Astrocyte (in vitro differentiated cells and primary cell): ENCODE measurements at regions not wholly inside any gene's neighbourhood (a gene's known extent, or its start where the extent isn't known, plus 50 kb on each side); places are given as distances from the start of the nearest gene placed in this dataset.

Source experiments
- DNase-seq: peaks from one replicate; pipeline ENCODE4 v3.0.0-alpha.2; 2010; ENCODE audit warnings: low read depth
- FAIRE-seq: peaks from 2 replicates; lab custom pipeline; 2011; peaks lifted over from hg19 to GRCh38; lab: Jason Lieb, UNC
- H2AFZ ChIP-seq: 2 replicates; pipeline ENCODE4 v1.6.0; 2012; ENCODE audit warnings: low read depth, low read length, inconsistent platforms
- H3K27ac ChIP-seq: 2 replicates; pipeline ENCODE4 v1.5.1; 2011; ENCODE audit warnings: low read depth, low read length, inconsistent platforms
- H3K27me3 ChIP-seq: 2 replicates; pipeline ENCODE4 v1.6.0; 2011; ENCODE audit warnings: low read length, inconsistent platforms; ENCODE audit not compliant: insufficient read depth
- H3K36me3 ChIP-seq: 2 replicates; pipeline ENCODE4 v1.5.1; 2011; ENCODE audit warnings: low read length, inconsistent platforms; ENCODE audit not compliant: insufficient read depth
- H3K4me1 ChIP-seq: 2 replicates; pipeline ENCODE4 v1.5.1; 2011; ENCODE audit warnings: low read length, inconsistent platforms; ENCODE audit not compliant: insufficient read depth
- H3K4me2 ChIP-seq: 2 replicates; pipeline ENCODE4 v1.6.0; 2012; ENCODE audit warnings: low read length, inconsistent platforms
- H3K4me3 ChIP-seq: 2 replicates; pipeline ENCODE4 v1.5.1; 2011; ENCODE audit warnings: low read depth, mild to moderate bottlenecking, low read length, inconsistent platforms; ENCODE audit not compliant: insufficient read depth
- H3K79me2 ChIP-seq: 2 replicates; pipeline ENCODE4 v1.6.0; 2012; ENCODE audit warnings: mild to moderate bottlenecking, low read length, inconsistent platforms; ENCODE audit not compliant: insufficient read depth
- H3K9ac ChIP-seq: 2 replicates; pipeline ENCODE4 v1.6.0; 2012; ENCODE audit warnings: mild to moderate bottlenecking, low read length, inconsistent platforms
- H3K9me3 ChIP-seq: 2 replicates; pipeline ENCODE4 v1.5.1; 2012; ENCODE audit warnings: low read depth, mild to moderate bottlenecking, low read length, inconsistent platforms; ENCODE audit not compliant: insufficient read depth
- H4K20me1 ChIP-seq: 2 replicates; pipeline ENCODE4 v1.6.0; 2012; ENCODE audit warnings: low read length, inconsistent platforms; ENCODE audit not compliant: insufficient read depth
- H3K27ac Mint-ChIP-seq: one replicate; pipeline ENCODE4 v1.8.0; 2021; ENCODE audit warnings: mild to moderate bottlenecking, mixed read lengths; ENCODE audit not compliant: unreplicated experiment
- H3K27me3 Mint-ChIP-seq: one replicate; pipeline ENCODE4 v1.8.0; 2021; ENCODE audit warnings: low read depth, mixed read lengths; ENCODE audit not compliant: unreplicated experiment
- H3K36me3 Mint-ChIP-seq: one replicate; pipeline ENCODE4 v1.8.0; 2021; ENCODE audit warnings: low read depth, mixed read lengths; ENCODE audit not compliant: unreplicated experiment
- H3K4me1 Mint-ChIP-seq: one replicate; pipeline ENCODE4 v1.8.0; 2021; ENCODE audit warnings: low read depth, mixed read lengths; ENCODE audit not compliant: unreplicated experiment
- H3K4me3 Mint-ChIP-seq: one replicate; pipeline ENCODE4 v1.8.0; 2021; ENCODE audit warnings: mild to moderate bottlenecking, moderate library complexity, mixed read lengths; ENCODE audit not compliant: unreplicated experiment
- H3K9me3 Mint-ChIP-seq: one replicate; pipeline ENCODE4 v1.8.0; 2021; ENCODE audit warnings: mild to moderate bottlenecking, mixed read lengths; ENCODE audit not compliant: unreplicated experiment
- EZH2 ChIP-seq: IDR thresholded peaks from 2 replicates; pipeline ENCODE4 v1.6.1; 2012; ENCODE audit warnings: mild to moderate bottlenecking, low read length, inconsistent platforms; ENCODE audit not compliant: insufficient read depth
- TF ChIP-seq, protein P1 (sequence below): IDR thresholded peaks from 2 replicates; pipeline ENCODE4 v1.5.1; 2011; ENCODE audit warnings: low read depth, mild to moderate bottlenecking, inconsistent platforms, low read length, moderate library complexity; ENCODE audit not compliant: insufficient read depth

DNA sequence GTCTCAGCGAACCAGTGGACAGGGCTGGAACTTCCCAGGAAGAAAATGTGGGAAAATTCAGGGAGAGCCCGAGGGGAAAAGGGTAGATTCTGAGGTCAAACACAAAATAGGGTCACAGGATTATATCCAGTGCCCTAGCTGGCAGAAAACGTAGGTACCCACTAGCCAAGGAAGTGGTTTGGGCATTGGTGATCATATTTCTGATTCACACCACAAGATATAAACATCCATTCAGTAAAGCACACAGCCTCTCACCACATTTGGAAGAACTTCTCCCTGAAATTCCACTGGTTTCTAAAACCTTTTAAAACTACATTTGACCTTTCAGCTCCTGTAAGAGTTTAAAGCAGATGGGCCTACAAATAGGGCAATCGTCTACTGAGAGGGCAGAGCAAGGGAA lies 186.9 kb downstream of the TTC32 start:
- no peak for FAIRE-seq
- Mint-ChIP-seq H3K27ac (no peak overlapping the region), H3K27me3 (peaks cover 16% of the 10 kb centered on the region), H3K36me3 (peaks cover 4% of the 10 kb centered on the region), H3K4me1 (peaks cover 9% of the 10 kb centered on the region), H3K4me3 (no peak overlapping the region), H3K9me3 (peaks cover 4% of the 10 kb centered on the region)
- no peak overlapping the region for H3K9ac ChIP-seq
- H3K27ac ChIP-seq, result no peak overlapping the region
- H3K4me3 ChIP-seq, result no peak overlapping the region
- DNase-seq, result peak; percentile 36
- TF ChIP-seq EZH2, result no peak
- TF ChIP-seq, protein P1, sequence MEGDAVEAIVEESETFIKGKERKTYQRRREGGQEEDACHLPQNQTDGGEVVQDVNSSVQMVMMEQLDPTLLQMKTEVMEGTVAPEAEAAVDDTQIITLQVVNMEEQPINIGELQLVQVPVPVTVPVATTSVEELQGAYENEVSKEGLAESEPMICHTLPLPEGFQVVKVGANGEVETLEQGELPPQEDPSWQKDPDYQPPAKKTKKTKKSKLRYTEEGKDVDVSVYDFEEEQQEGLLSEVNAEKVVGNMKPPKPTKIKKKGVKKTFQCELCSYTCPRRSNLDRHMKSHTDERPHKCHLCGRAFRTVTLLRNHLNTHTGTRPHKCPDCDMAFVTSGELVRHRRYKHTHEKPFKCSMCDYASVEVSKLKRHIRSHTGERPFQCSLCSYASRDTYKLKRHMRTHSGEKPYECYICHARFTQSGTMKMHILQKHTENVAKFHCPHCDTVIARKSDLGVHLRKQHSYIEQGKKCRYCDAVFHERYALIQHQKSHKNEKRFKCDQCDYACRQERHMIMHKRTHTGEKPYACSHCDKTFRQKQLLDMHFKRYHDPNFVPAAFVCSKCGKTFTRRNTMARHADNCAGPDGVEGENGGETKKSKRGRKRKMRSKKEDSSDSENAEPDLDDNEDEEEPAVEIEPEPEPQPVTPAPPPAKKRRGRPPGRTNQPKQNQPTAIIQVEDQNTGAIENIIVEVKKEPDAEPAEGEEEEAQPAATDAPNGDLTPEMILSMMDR, result no peak
- no peaks in the 10 kb centered on the region for H3K27me3 ChIP-seq
- H3K79me2 ChIP-seq, result no peaks in the 10 kb centered on the region
- H3K4me2 ChIP-seq, result no peak overlapping the region
- no peaks in the 10 kb centered on the region for H3K36me3 ChIP-seq
- H3K4me1 ChIP-seq, result peaks cover 6% of the 10 kb centered on the region
- H4K20me1 ChIP-seq, result no peaks in the 10 kb centered on the region
- H2AFZ ChIP-seq, result no peak overlapping the region
- no peaks in the 10 kb centered on the region for H3K9me3 ChIP-seq

DNA sequence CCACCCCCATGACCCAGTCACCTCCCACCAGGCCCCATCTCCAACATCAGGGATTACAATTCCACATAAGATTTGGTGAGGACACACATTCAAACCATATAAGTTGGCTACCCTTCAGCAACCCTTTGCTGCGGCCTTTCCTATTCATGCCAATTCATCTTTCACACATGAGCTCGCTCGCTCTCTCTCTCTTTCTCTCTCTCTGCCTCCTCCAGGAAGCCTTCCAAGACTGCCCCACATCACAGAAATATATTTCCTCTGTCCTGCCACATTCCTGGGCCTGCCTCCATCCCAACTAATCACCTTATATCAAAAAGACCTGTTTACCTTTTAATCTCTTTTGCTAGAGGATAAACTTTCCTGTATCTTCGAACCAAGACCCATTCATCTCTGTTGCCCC lies 188.9 kb downstream of the TTC32 start:
- Histone ChIP-seq H3K9ac (no peak overlapping the region), H3K27me3 (no peaks in the 10 kb centered on the region), H3K36me3 (no peaks in the 10 kb centered on the region), H3K27ac (no peak overlapping the region), H3K79me2 (no peaks in the 10 kb centered on the region), H3K4me1 (peaks cover 6% of the 10 kb centered on the region), H4K20me1 (no peaks in the 10 kb centered on the region), H2AFZ (no peak overlapping the region), H3K4me2 (no peak overlapping the region), H3K9me3 (no peaks in the 10 kb centered on the region), H3K4me3 (no peak overlapping the region)
- Mint-ChIP-seq H3K9me3 (peaks cover 4% of the 10 kb centered on the region), H3K36me3 (peaks cover 2% of the 10 kb centered on the region), H3K27ac (no peak overlapping the region), H3K4me3 (no peak overlapping the region), H3K27me3 (peaks cover 11% of the 10 kb centered on the region), H3K4me1 (peaks cover 9% of the 10 kb centered on the region)
- no peak for DNase-seq
- FAIRE-seq, result no peak
- TF ChIP-seq, protein P1, result no peak
- no peak for TF ChIP-seq EZH2

GRCh38 chr2:19711470-19712372 lies 190.1 kb downstream of the TTC32 start:
- H2AFZ ChIP-seq, result no peak overlapping the region
- peak overlapping the region; percentile 17 for H3K4me3 Mint-ChIP-seq
- H3K27me3 Mint-ChIP-seq, result peaks cover 7% of the 10 kb centered on the region
- peak overlapping the region; percentile 68 for H3K27ac ChIP-seq
- peak overlapping the region; percentile 45 for H3K9ac ChIP-seq
- H4K20me1 ChIP-seq, result no peaks in the 10 kb centered on the region
- H3K9me3 Mint-ChIP-seq, result peaks cover 1% of the 10 kb centered on the region
- H3K4me2 ChIP-seq, result peak overlapping the region; percentile 44
- peaks cover 2% of the 10 kb centered on the region for H3K36me3 Mint-ChIP-seq
- TF ChIP-seq EZH2, result no peak
- TF ChIP-seq, protein P1, result no peak
- peaks cover 6% of the 10 kb centered on the region for H3K4me1 ChIP-seq
- no peaks in the 10 kb centered on the region for H3K9me3 ChIP-seq
- H3K4me1 Mint-ChIP-seq, result peaks cover 9% of the 10 kb centered on the region
- H3K36me3 ChIP-seq, result no peaks in the 10 kb centered on the region
- no peaks in the 10 kb centered on the region for H3K27me3 ChIP-seq
- H3K4me3 ChIP-seq, result no peak overlapping the region
- peak; percentile 98 for FAIRE-seq
- H3K27ac Mint-ChIP-seq, result peak overlapping the region; percentile 60
- DNase-seq, result peak; percentile 98
- H3K79me2 ChIP-seq, result no peaks in the 10 kb centered on the region
